Heart right ventricle (tissue), 16 donors: ENCODE measurements at regions not wholly inside any gene's neighbourhood (a gene's known extent, or its start where the extent isn't known, plus 50 kb on each side); places are given as distances from the start of the nearest gene placed in this dataset.

Source experiments
- ATAC-seq, 8 donors: fragments of 200-7000 bp; cut with Tn5 transposase; one replicate each; pipeline ENCODE4 v1.9.1; 2020; ENCODE audit warnings: mild to moderate bottlenecking in 8 of 8, moderate library complexity in 8 of 8, moderate number of reproducible peaks in 1 of 8
- DNase-seq, 2 donors: peaks; one replicate each; pipeline ENCODE4 v3.0.0-alpha.2; 2020
- H3K27ac ChIP-seq, 10 donors: fragments of 200-600 bp; sonication (generic) in 2 of 10; one replicate each; pipeline versions ENCODE4 v1.5.0 to v1.8.0; 2020 to 2022; ENCODE audit warnings: mild to moderate bottlenecking in 3 of 10
- H3K27me3 ChIP-seq, 7 donors: fragments of 200-600 bp; one replicate each; pipeline ENCODE4 v1.8.0; 2021 to 2022; ENCODE audit warnings: mild to moderate bottlenecking in 2 of 7
- H3K36me3 ChIP-seq, 9 donors: fragments of 200-600 bp; sonication (generic) in 1 of 9; one replicate each; pipeline versions ENCODE4 v1.5.0 to v1.8.0; 2020 to 2022; ENCODE audit warnings: mild to moderate bottlenecking in 2 of 9
- H3K4me1 ChIP-seq, 9 donors: fragments of 200-600 bp; sonication (generic) in 1 of 9; one replicate each; pipeline versions ENCODE4 v1.5.0 to v1.8.0; 2020 to 2022; ENCODE audit warnings: mild to moderate bottlenecking in 4 of 9
- H3K4me3 ChIP-seq, 10 donors: fragments of 200-600 bp; sonication (generic) in 2 of 10; one replicate each; pipeline versions ENCODE4 v1.5.0 to v1.8.0; 2020 to 2022; ENCODE audit warnings: mild to moderate bottlenecking in 7 of 10, moderate library complexity in 2 of 10
- H3K9me3 ChIP-seq, 11 donors: fragments of 200-600 bp in 10 of 11; sonication (generic) in 2 of 11; one replicate each; pipeline versions ENCODE4 v1.5.0 to v1.8.0; 2013 to 2022; ENCODE audit warnings: mild to moderate bottlenecking in 2 of 11, control low read depth in 1 of 11, moderate library complexity in 1 of 11
- CTCF ChIP-seq, 9 donors: fragments of 200-600 bp; sonication (generic) in 2 of 9; IDR thresholded peaks; one replicate each; pipeline versions ENCODE4 v1.5.0 to v1.8.0; 2021 to 2022; ENCODE audit warnings: antibody characterized with exemption in 9 of 9, mild to moderate bottlenecking in 5 of 9, moderate library complexity in 1 of 9
- WGBS, 2 donors: extraction: QIAGEN DNeasy Blood & Tissue Kit; methylation state at CpG; one replicate each; pipeline ENCODE4 v1.1.7; 2013; ENCODE audit warnings: inconsistent platforms in 1 of 2; 5-methylcytosine and 5-hydroxymethylcytosine counted together
- intact Hi-C, 10 donors: fragments of 100-400 bp; cut with DNase I; formaldehyde crosslinking; loops; one replicate each; pipeline versions ENCODE4 v1.11.1 to v1.14.2; 2022
- donor health status: Arrhythmogenic right ventricular cardiomyopathy.
- donor health status: ischemic (EF 13 %, LVEDD 7.1; RV severe dilation, severe dysfunction).
- donor health status: healthy with polysubstance abuse.
- donor health status: DM: no; HTN: yes; CAD: no.
- donor health status: DM: no; HTN: no; CAD: no.
- donor health status: ischemic (EF 25% LVEDD 6.9; RV normal size, moderate dysfunction).
- donor health status: ischemic (EF 25% LVEDD 5.7; RV mildly dilated, moderate dysfunction).
- donor health status: healthy.
- donor health status: DM: yes; HTN: yes; CAD: no.
- donor health status: Ischemic cardiomyopathy.
- donor health status: ischemic (EF 35%, LVEDD 5.7; RV mildly dilated, moderate dysfunction).
- donor health status: nonischemic (EF 11% LVEDD 7.7; RV severe dilation, severe dysfunction).
- donor health status: DM: yes; HTN: yes; CAD: no.
- donor health status: PGD.
- donor health status: ischemic (EF 29% LVEDD 5.4; RV normal size, mild dysfunction).
- donor health status: nonischemic (EF 23%, LVEDD 6.1; RV moderate dilation, normal function).

GRCh38 chr1:187911820-187912219, 1083.1 kb downstream of the PLA2G4A start:
- ATAC-seq, result no peak
- no peaks in the 10 kb centered on the region for H3K27me3 ChIP-seq
- TF ChIP-seq CTCF (IDR thresholded peaks at IDR 0.05), result no peak
- H3K4me1 ChIP-seq, result no peaks in the 10 kb centered on the region
- H3K36me3 ChIP-seq, result no peaks in the 10 kb centered on the region
- H3K27ac ChIP-seq, result no peak overlapping the region
- DNase-seq, result no peak
- no peak overlapping the region for H3K4me3 ChIP-seq
- no peaks in the 10 kb centered on the region for H3K9me3 ChIP-seq
- intact Hi-C loops, result no loop called here

- ATAC-seq (no peak), DNase-seq (no peak)
- Histone ChIP-seq H3K9me3 (no peaks in the 10 kb centered on the region), H3K4me3 (no peak overlapping the region), H3K27ac (no peak overlapping the region), H3K36me3 (no peaks in the 10 kb centered on the region), H3K4me1 (no peaks in the 10 kb centered on the region), H3K27me3 (no peaks in the 10 kb centered on the region)
- TF ChIP-seq CTCF (IDR thresholded peaks at IDR 0.05), result no peak
- intact Hi-C loops, result no loop called here
- 82 to 97% methylated on average over 1 of the region's 1 CpG for WGBS, 2 donors
These were observed 1092.2 kb downstream of the PLA2G4A start for GRCh38 chr1:187920976-187921375.

- WGBS, 2 donors, result 53 to 91% methylated on average over 1 of the region's 1 CpG
- intact Hi-C loops, result no loop called here
- H3K27me3 ChIP-seq, result no peaks in the 10 kb centered on the region
- no peak for TF ChIP-seq CTCF (IDR thresholded peaks at IDR 0.05)
- no peak overlapping the region for H3K27ac ChIP-seq
- no peak for DNase-seq
- H3K4me1 ChIP-seq, result no peaks in the 10 kb centered on the region
- H3K36me3 ChIP-seq, result no peaks in the 10 kb centered on the region
- H3K9me3 ChIP-seq, result no peaks in the 10 kb centered on the region
- H3K4me3 ChIP-seq, result no peak overlapping the region
- ATAC-seq, result no peak
These were observed 1092.7 kb downstream of the PLA2G4A start for GRCh38 chr1:187921426-187921825.

GRCh38 chr1:187922255-187922654, 1093.5 kb downstream of the PLA2G4A start:
- intact Hi-C loops, result no loop called here
- 93 to 95% methylated on average over 2 of the region's 2 CpGs for WGBS, 2 donors
- H3K4me3 ChIP-seq, result no peak overlapping the region
- H3K9me3 ChIP-seq, result no peaks in the 10 kb centered on the region
- no peak for TF ChIP-seq CTCF (IDR thresholded peaks at IDR 0.05)
- H3K4me1 ChIP-seq, result no peaks in the 10 kb centered on the region
- no peak overlapping the region for H3K27ac ChIP-seq
- ATAC-seq (no peak), DNase-seq (no peak)
- no peaks in the 10 kb centered on the region for H3K27me3 ChIP-seq
- H3K36me3 ChIP-seq, result no peaks in the 10 kb centered on the region

- no peaks in the 10 kb centered on the region for H3K4me1 ChIP-seq
- 77 to 82% methylated on average over 3 of the region's 3 CpGs for WGBS, 2 donors
- no peak for TF ChIP-seq CTCF (IDR thresholded peaks at IDR 0.05)
These were observed 1095.5 kb downstream of the PLA2G4A start for GRCh38 chr1:187924252-187924651.

More at GRCh38 chr1:187924252-187924651, 1095.5 kb downstream of the PLA2G4A start:
- Histone ChIP-seq H3K27ac (no peak overlapping the region), H3K27me3 (no peaks in the 10 kb centered on the region), H3K4me3 (no peak overlapping the region), H3K9me3 (no peaks in the 10 kb centered on the region), H3K36me3 (no peaks in the 10 kb centered on the region)
- intact Hi-C loops, result no loop called here
- ATAC-seq (no peak), DNase-seq (no peak)
